HG02642 (cell line): ENCODE measurements at regions not wholly inside any gene's neighbourhood (a gene's known extent, or its start where the extent isn't known, plus 50 kb on each side); places are given as distances from the start of the nearest gene placed in this dataset.

Experiments used
- ATAC-seq: cut with Tn5 transposase; IDR thresholded peaks from one replicate; pipeline ENCODE4 v1.9.1; 2021; ENCODE audit warnings: mild to moderate bottlenecking; ENCODE audit not compliant: unreplicated experiment, poor library complexity

- no peak for ATAC-seq
These were observed 2649.3 kb downstream of the PCDH7 start for GRCh38 chr4:33369446-33369845.

GRCh38 chr4:33381816-33382215 is 2661.6 kb downstream of the PCDH7 start:
- ATAC-seq = no peak

GRCh38 chr4:33386764-33387163 is 2666.6 kb downstream of the PCDH7 start:
- ATAC-seq = no peak

- no peak for ATAC-seq
These were observed 2670.8 kb downstream of the PCDH7 start for GRCh38 chr4:33390976-33391375.

GRCh38 chr4:33395731-33396485 is 2675.7 kb downstream of the PCDH7 start:
- ATAC-seq = no peak

GRCh38 chr4:33400504-33400903 is 2680.3 kb downstream of the PCDH7 start:
- ATAC-seq = no peak

GRCh38 chr4:33407496-33407895 is 2687.3 kb downstream of the PCDH7 start:
- no peak for ATAC-seq

GRCh38 chr4:33411182-33411581 is 2691.0 kb downstream of the PCDH7 start:
- ATAC-seq = no peak

GRCh38 chr4:33421887-33422286 is 2701.7 kb downstream of the PCDH7 start:
- no peak for ATAC-seq

GRCh38 chr4:33422656-33423055 is 2702.5 kb downstream of the PCDH7 start:
- no peak for ATAC-seq

GRCh38 chr4:33425936-33426335 is 2705.8 kb downstream of the PCDH7 start:
- no peak for ATAC-seq

GRCh38 chr4:33427676-33428075 is 2707.5 kb downstream of the PCDH7 start:
- ATAC-seq = no peak

GRCh38 chr4:33429971-33430370 is 2709.8 kb downstream of the PCDH7 start:
- ATAC-seq = no peak

GRCh38 chr4:33437406-33437805 is 2717.2 kb downstream of the PCDH7 start:
- ATAC-seq = no peak

- no peak for ATAC-seq
These were observed 2726.8 kb downstream of the PCDH7 start for GRCh38 chr4:33446953-33447352.

- ATAC-seq = no peak
These were observed 2728.8 kb downstream of the PCDH7 start for GRCh38 chr4:33448948-33449347.

GRCh38 chr4:33453436-33453835 is 2733.3 kb downstream of the PCDH7 start:
- no peak for ATAC-seq

- ATAC-seq = no peak
These were observed 2733.7 kb downstream of the PCDH7 start for GRCh38 chr4:33453916-33454315.

GRCh38 chr4:33465565-33465964 is 2745.4 kb downstream of the PCDH7 start:
- ATAC-seq = no peak

- ATAC-seq = no peak
These were observed 2747.1 kb downstream of the PCDH7 start for GRCh38 chr4:33467291-33467690.

- no peak for ATAC-seq
These were observed 2750.6 kb downstream of the PCDH7 start for GRCh38 chr4:33470805-33471204.

GRCh38 chr4:33477715-33478114 is 2757.5 kb downstream of the PCDH7 start:
- no peak for ATAC-seq
